Vagina (tissue), 2 donors: ENCODE measurements at regions not wholly inside any gene's neighbourhood (a gene's known extent, or its start where the extent isn't known, plus 50 kb on each side); places are given as distances from the start of the nearest gene placed in this dataset.

ENCODE experiments used
- POLR2A ChIP-seq, 2 donors: fragments of 450-650 bp; IDR thresholded peaks; one replicate each; pipeline ENCODE4 v1.6.1; 2017; ENCODE audit warnings: antibody characterized with exemption in 2 of 2, mild to moderate bottlenecking in 2 of 2, moderate library complexity in 2 of 2
- TF ChIP-seq, protein P1 (sequence below), 3 experiments: fragments of 450-650 bp in 2 of 3; fragments of 200-600 bp in 1 of 3; sonication (generic) in 1 of 3; IDR thresholded peaks; one replicate each; pipeline ENCODE4 v1.5.1; 2017 to 2019; ENCODE audit warnings: antibody characterized with exemption in 3 of 3, mild to moderate bottlenecking in 2 of 3, moderate library complexity in 2 of 3

- TF ChIP-seq, protein P1, sequence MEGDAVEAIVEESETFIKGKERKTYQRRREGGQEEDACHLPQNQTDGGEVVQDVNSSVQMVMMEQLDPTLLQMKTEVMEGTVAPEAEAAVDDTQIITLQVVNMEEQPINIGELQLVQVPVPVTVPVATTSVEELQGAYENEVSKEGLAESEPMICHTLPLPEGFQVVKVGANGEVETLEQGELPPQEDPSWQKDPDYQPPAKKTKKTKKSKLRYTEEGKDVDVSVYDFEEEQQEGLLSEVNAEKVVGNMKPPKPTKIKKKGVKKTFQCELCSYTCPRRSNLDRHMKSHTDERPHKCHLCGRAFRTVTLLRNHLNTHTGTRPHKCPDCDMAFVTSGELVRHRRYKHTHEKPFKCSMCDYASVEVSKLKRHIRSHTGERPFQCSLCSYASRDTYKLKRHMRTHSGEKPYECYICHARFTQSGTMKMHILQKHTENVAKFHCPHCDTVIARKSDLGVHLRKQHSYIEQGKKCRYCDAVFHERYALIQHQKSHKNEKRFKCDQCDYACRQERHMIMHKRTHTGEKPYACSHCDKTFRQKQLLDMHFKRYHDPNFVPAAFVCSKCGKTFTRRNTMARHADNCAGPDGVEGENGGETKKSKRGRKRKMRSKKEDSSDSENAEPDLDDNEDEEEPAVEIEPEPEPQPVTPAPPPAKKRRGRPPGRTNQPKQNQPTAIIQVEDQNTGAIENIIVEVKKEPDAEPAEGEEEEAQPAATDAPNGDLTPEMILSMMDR (IDR thresholded peaks at IDR 0.05): no peak
- TF ChIP-seq POLR2A (IDR thresholded peaks at IDR 0.05): no peak
Observed at GRCh38 chr2:38462121-38462661, 85.1 kb upstream of the ATL2 start.
